ENCODE measurements at regions not wholly inside any gene's neighbourhood (a gene's known extent, or its start where the extent isn't known, plus 50 kb on each side); places are given as distances from the start of the nearest gene placed in this dataset.
"Not testable (repeated sequence)": the region's sequence is repeated elsewhere in the genome, so short reads cannot be mapped to it uniquely, and the experiment has no call there.

DNA sequence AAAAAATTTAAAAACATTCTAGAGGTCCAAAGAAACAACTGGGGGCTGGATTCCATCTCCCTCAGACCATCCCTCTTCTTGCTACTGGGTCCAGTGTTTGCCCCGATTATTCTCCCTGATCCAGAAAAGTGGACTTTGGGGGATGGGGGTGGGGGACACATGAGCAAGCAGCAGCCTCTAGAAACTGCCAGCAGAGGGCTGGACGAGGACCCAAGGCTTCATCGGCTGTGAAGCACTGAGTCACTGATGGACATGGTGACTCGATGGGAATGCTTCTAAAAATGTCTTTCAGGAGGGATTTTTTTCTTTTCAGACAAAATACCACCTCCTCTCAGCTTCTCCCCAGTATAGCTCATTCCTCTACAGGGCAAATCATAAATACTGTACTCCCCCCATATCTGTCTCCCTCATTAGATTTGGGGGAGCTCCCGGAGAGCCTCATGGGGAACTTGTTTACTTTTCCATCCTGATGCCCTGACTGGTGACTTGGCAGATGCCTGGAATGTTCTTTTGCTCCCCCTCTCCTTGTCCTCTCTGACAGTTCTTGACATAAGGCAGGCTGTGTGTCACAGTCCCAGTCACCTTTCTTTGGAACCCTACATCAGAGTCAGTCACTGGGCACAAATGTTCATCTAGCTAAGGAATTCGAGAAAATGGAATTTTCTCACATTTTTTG lies 67.2 kb upstream of the STC2 start:
- no peak overlapping the region for H2AFZ ChIP-seq

DNA sequence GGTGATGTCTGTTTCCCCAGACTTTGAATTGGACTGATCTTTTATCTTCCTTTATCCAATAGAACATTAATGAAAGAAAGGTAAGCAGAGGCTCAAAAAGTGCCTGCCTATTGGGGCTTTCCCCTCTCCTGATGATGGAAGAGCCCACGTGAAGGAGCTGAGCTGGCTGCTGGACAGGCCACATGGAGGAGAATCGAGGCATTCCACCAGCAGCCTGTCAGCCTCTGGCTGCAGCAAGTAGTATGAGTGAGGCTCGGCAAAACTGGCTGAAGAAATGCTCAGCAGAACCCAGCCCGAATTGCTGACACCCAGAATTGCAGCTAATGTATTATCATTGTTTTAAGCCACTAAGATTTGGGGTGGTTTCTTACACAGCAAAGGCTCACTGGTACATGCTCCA lies 66.5 kb upstream of the STC2 start:
- Histone ChIP-seq H3K4me2 (ENCODE audit: low read length) (no peak overlapping the region), H2AFZ (no peak overlapping the region), H3K79me2 (no peaks in the 10 kb centered on the region), H3K9ac (no peak overlapping the region), H3K4me3 (ENCODE audit: low read depth, low read length) (no peak overlapping the region), H3K36me3 (ENCODE audit: control insufficient read depth, insufficient read depth, low read length) (no peaks in the 10 kb centered on the region), H3K27ac (no peak overlapping the region), H3K4me1 (no peaks in the 10 kb centered on the region), H3K9me3 (ENCODE audit: control insufficient read depth, low read length) (no peaks in the 10 kb centered on the region), H3K27me3 (ENCODE audit: control insufficient read depth, insufficient read depth, low read length) (no peaks in the 10 kb centered on the region)
- TF ChIP-seq, protein P1, sequence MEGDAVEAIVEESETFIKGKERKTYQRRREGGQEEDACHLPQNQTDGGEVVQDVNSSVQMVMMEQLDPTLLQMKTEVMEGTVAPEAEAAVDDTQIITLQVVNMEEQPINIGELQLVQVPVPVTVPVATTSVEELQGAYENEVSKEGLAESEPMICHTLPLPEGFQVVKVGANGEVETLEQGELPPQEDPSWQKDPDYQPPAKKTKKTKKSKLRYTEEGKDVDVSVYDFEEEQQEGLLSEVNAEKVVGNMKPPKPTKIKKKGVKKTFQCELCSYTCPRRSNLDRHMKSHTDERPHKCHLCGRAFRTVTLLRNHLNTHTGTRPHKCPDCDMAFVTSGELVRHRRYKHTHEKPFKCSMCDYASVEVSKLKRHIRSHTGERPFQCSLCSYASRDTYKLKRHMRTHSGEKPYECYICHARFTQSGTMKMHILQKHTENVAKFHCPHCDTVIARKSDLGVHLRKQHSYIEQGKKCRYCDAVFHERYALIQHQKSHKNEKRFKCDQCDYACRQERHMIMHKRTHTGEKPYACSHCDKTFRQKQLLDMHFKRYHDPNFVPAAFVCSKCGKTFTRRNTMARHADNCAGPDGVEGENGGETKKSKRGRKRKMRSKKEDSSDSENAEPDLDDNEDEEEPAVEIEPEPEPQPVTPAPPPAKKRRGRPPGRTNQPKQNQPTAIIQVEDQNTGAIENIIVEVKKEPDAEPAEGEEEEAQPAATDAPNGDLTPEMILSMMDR (IDR thresholded peaks at IDR 0.05): no peak

More for the DNA sequence above, 67.2 kb upstream of the STC2 start:
- Histone ChIP-seq H3K79me2 (no peaks in the 10 kb centered on the region), H3K36me3 (ENCODE audit: control insufficient read depth, insufficient read depth, low read length) (no peaks in the 10 kb centered on the region), H3K4me2 (ENCODE audit: low read length) (no peak overlapping the region), H3K4me1 (no peaks in the 10 kb centered on the region), H3K4me3 (ENCODE audit: low read depth, low read length) (no peak overlapping the region), H3K9ac (no peak overlapping the region), H3K27ac (no peak overlapping the region), H3K27me3 (ENCODE audit: control insufficient read depth, insufficient read depth, low read length) (no peaks in the 10 kb centered on the region), H3K9me3 (ENCODE audit: control insufficient read depth, low read length) (no peaks in the 10 kb centered on the region)
- TF ChIP-seq, protein P1 (IDR thresholded peaks at IDR 0.05): no peak

DNA sequence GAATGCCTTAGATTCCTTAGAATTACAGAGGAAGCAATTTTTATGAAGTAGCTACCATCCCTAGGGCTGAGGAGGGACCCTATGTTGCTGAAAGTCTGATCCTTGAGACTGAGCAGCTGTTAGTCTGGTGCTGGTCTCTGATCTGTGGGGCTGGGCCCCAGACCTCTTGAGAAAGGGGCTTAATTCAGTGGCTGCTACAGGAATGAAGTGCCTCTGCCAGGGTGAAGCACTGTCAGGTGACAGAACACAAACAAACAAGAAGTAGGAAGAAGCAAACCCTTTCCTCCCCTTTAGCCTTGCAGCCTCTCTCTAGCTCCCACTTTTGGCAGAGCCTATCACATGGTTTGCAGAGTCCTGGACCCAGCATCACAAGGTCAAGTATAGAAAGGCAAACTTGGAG lies 64.0 kb upstream of the STC2 start:
- H2AFZ ChIP-seq: no peak overlapping the region
- no peaks in the 10 kb centered on the region for H3K9me3 ChIP-seq (ENCODE audit: control insufficient read depth, low read length)
- H3K4me2 ChIP-seq (ENCODE audit: low read length): no peak overlapping the region
- H3K79me2 ChIP-seq: no peaks in the 10 kb centered on the region
- H3K27ac ChIP-seq: no peak overlapping the region
- H3K4me3 ChIP-seq (ENCODE audit: low read depth, low read length): no peak overlapping the region
- no peaks in the 10 kb centered on the region for H3K27me3 ChIP-seq (ENCODE audit: control insufficient read depth, insufficient read depth, low read length)
- no peaks in the 10 kb centered on the region for H3K4me1 ChIP-seq
- TF ChIP-seq, protein P1 (IDR thresholded peaks at IDR 0.05): no peak
- no peak overlapping the region for H3K9ac ChIP-seq
- no peaks in the 10 kb centered on the region for H3K36me3 ChIP-seq (ENCODE audit: control insufficient read depth, insufficient read depth, low read length)

DNA sequence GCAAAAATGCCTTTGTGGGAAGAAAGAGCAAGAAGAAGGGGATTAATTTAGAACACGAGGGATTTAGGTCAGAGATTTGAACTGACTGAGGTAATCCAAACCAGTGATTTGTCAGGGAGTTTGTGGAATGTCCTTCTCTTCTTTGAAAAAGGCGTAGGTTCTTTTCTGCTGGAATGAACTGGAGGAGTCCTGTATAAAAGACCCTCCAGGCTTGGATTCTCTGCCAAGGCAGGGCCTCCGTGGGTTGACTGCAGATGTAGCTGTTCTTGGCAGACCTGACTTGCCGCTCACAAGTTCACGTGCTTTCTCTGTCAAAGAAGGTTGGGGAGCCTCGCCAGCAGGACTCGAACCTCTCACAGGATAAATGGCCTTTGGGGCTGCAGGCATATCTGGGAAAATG lies 62.8 kb upstream of the STC2 start:
- Histone ChIP-seq H3K4me1 (no peaks in the 10 kb centered on the region), H2AFZ (no peak overlapping the region), H3K27me3 (ENCODE audit: control insufficient read depth, insufficient read depth, low read length) (no peaks in the 10 kb centered on the region), H3K27ac (no peak overlapping the region), H3K9me3 (ENCODE audit: control insufficient read depth, low read length) (no peaks in the 10 kb centered on the region), H3K4me2 (ENCODE audit: low read length) (no peak overlapping the region), H3K36me3 (ENCODE audit: control insufficient read depth, insufficient read depth, low read length) (no peaks in the 10 kb centered on the region), H3K79me2 (no peaks in the 10 kb centered on the region), H3K9ac (no peak overlapping the region), H3K4me3 (ENCODE audit: low read depth, low read length) (no peak overlapping the region)
- TF ChIP-seq, protein P1 (IDR thresholded peaks at IDR 0.05): no peak

DNA sequence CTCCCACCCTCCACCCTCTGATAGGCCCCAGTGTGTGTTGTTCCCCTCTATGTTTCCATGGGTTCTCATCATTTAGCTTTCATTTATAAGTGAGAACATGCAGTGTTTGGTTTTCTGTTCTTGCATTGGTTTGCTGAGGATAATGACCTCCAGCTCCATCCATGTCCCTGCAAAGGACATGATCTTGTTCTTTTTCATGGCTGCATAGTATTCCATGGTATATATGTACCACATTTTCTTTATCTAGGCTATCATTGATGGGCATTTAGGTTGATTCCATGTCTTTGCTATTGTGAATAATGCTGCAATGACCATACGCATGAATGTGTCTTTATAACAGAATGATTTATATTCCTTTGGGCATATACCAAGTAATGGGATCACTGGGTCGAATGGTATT lies 59.1 kb upstream of the STC2 start:
- H2AFZ ChIP-seq; H3K4me2 ChIP-seq (ENCODE audit: low read length); H3K9ac ChIP-seq; H3K9me3 ChIP-seq (ENCODE audit: control insufficient read depth, low read length); H3K4me3 ChIP-seq (ENCODE audit: low read depth, low read length); H3K4me1 ChIP-seq; H3K27me3 ChIP-seq (ENCODE audit: control insufficient read depth, insufficient read depth, low read length); H3K27ac ChIP-seq; H3K79me2 ChIP-seq; H3K36me3 ChIP-seq (ENCODE audit: control insufficient read depth, insufficient read depth, low read length): not testable (repeated sequence)
